ENCODE measurements at regions not wholly inside any gene's neighbourhood (a gene's known extent, or its start where the extent isn't known, plus 50 kb on each side); places are given as distances from the start of the nearest gene placed in this dataset.
"Not testable (repeated sequence)": the region's sequence is repeated elsewhere in the genome, so short reads cannot be mapped to it uniquely, and the experiment has no call there.

- no peak overlapping the region for H3K9ac ChIP-seq
- no peak for TF ChIP-seq EP300 (IDR thresholded peaks at IDR 0.05; ENCODE audit: borderline replicate concordance in 1 of 2, low read depth in 1 of 2, low read length in 1 of 2)
- H3K4me2 ChIP-seq: no peak overlapping the region
- no peaks in the 10 kb centered on the region for H3K9me2 ChIP-seq
- H3K79me2 ChIP-seq (ENCODE audit: insufficient read depth): no peaks in the 10 kb centered on the region
- ChIA-PET CTCF (no interaction called here), POLR2A (no interaction called here)
- no peaks in the 10 kb centered on the region for H3K4me1 ChIP-seq (ENCODE audit: control insufficient read depth in 1 of 2, insufficient read depth in 2 of 2, low read depth in 1 of 2, low read length in 1 of 2)
- no peak for DNase-seq
- H3K4me3 ChIP-seq (ENCODE audit: low read depth in 2 of 2, low read length in 1 of 2): no peak overlapping the region
- H3K36me3 ChIP-seq (replicated peaks in 1 of 2; ENCODE audit: control insufficient read depth in 1 of 2, insufficient read depth in 2 of 2, low read length in 1 of 2): no peaks in the 10 kb centered on the region
- H2AFZ ChIP-seq (ENCODE audit: low read depth): no peak overlapping the region
- H3K27ac ChIP-seq (ENCODE audit: low read depth in 2 of 2, low read length in 1 of 2): no peak overlapping the region
- WGBS (ENCODE audit: low lambda C conversion rate): 57% methylated on average over 10 of the region's 12 CpGs
- H3F3A ChIP-seq (replicated peaks; ENCODE audit: insufficient read depth): no peaks in the 10 kb centered on the region
- H3K27me3 ChIP-seq (ENCODE audit: insufficient read depth): no peaks in the 10 kb centered on the region
- H4K20me1 ChIP-seq (ENCODE audit: insufficient read depth): no peaks in the 10 kb centered on the region
- H3K9me3 ChIP-seq: no peaks in the 10 kb centered on the region
These were observed 104.6 kb upstream of the LRPAP1 start for GRCh38 chr4:3636646-3637320.

- H3K36me3 ChIP-seq (replicated peaks in 1 of 2; ENCODE audit: control insufficient read depth in 1 of 2, insufficient read depth in 2 of 2, low read length in 1 of 2); H3K27me3 ChIP-seq (ENCODE audit: insufficient read depth); H3K4me3 ChIP-seq (ENCODE audit: low read depth in 2 of 2, low read length in 1 of 2); H3K79me2 ChIP-seq (ENCODE audit: insufficient read depth); H3K4me1 ChIP-seq (ENCODE audit: control insufficient read depth in 1 of 2, insufficient read depth in 2 of 2, low read depth in 1 of 2, low read length in 1 of 2); H3K9me2 ChIP-seq; DNase-seq; H3K9me3 ChIP-seq; POLR2A ChIA-PET; H3K4me2 ChIP-seq; H3K27ac ChIP-seq (ENCODE audit: low read depth in 2 of 2, low read length in 1 of 2); H2AFZ ChIP-seq (ENCODE audit: low read depth); H4K20me1 ChIP-seq (ENCODE audit: insufficient read depth); CTCF ChIA-PET; H3K9ac ChIP-seq; H3F3A ChIP-seq (replicated peaks; ENCODE audit: insufficient read depth): not testable (repeated sequence)
- 15% methylated on average over 2 of the region's 2 CpGs for WGBS (ENCODE audit: low lambda C conversion rate)
These were observed 103.8 kb upstream of the LRPAP1 start for GRCh38 chr4:3636020-3636419.

GRCh38 chr4:3634894-3635820 lies 102.9 kb upstream of the LRPAP1 start:
- DNase-seq: no peak
- no peaks in the 10 kb centered on the region for H3K9me2 ChIP-seq
- H3K27me3 ChIP-seq (ENCODE audit: insufficient read depth): no peaks in the 10 kb centered on the region
- H3K4me2 ChIP-seq: no peak overlapping the region
- no peak overlapping the region for H2AFZ ChIP-seq (ENCODE audit: low read depth)
- POLR2A ChIA-PET: no interaction called here
- no peaks in the 10 kb centered on the region for H3K9me3 ChIP-seq
- H3K36me3 ChIP-seq (replicated peaks in 1 of 2; ENCODE audit: control insufficient read depth in 1 of 2, insufficient read depth in 2 of 2, low read length in 1 of 2): no peaks in the 10 kb centered on the region
- H3K27ac ChIP-seq (ENCODE audit: low read depth in 2 of 2, low read length in 1 of 2): no peak overlapping the region
- TF ChIP-seq SMC3 (IDR thresholded peaks at IDR 0.05; ENCODE audit: low read depth, low read length) (no peak), POLR2AphosphoS5 (IDR thresholded peaks at IDR 0.05; ENCODE audit: low read depth, low read length) (no peak), MAX (IDR thresholded peaks at IDR 0.05; ENCODE audit: low read depth) (no peak), CHD2 (IDR thresholded peaks at IDR 0.05; ENCODE audit: low read length, partially characterized antibody) (no peak), NFIC (IDR thresholded peaks at IDR 0.05; ENCODE audit: borderline replicate concordance) (no peak), USF1 (IDR thresholded peaks at IDR 0.05; ENCODE audit: borderline replicate concordance, low read depth) (no peak), ELF1 (IDR thresholded peaks at IDR 0.05) (no peak), MXI1 (IDR thresholded peaks at IDR 0.05; ENCODE audit: low read depth, low read length) (no peak), TAF1 (IDR thresholded peaks at IDR 0.05; ENCODE audit: borderline replicate concordance, low read depth, low read length) (no peak)
- H3K4me3 ChIP-seq (ENCODE audit: low read depth in 2 of 2, low read length in 1 of 2): no peak overlapping the region
- no peaks in the 10 kb centered on the region for H4K20me1 ChIP-seq (ENCODE audit: insufficient read depth)
- H3K9ac ChIP-seq: no peak overlapping the region
- CTCF ChIA-PET: no interaction called here
- no peaks in the 10 kb centered on the region for H3K79me2 ChIP-seq (ENCODE audit: insufficient read depth)
- no peaks in the 10 kb centered on the region for H3F3A ChIP-seq (replicated peaks; ENCODE audit: insufficient read depth)
- no peaks in the 10 kb centered on the region; a peak in 1 of 4 replicates for H3K4me1 ChIP-seq (ENCODE audit: control insufficient read depth in 1 of 2, insufficient read depth in 2 of 2, low read depth in 1 of 2, low read length in 1 of 2)
- 62% methylated on average over 19 of the region's 28 CpGs for WGBS (ENCODE audit: low lambda C conversion rate)
